ENCODE measurements at regions not wholly inside any gene's neighbourhood (a gene's known extent, or its start where the extent isn't known, plus 50 kb on each side); places are given as distances from the start of the nearest gene placed in this dataset.

DNA sequence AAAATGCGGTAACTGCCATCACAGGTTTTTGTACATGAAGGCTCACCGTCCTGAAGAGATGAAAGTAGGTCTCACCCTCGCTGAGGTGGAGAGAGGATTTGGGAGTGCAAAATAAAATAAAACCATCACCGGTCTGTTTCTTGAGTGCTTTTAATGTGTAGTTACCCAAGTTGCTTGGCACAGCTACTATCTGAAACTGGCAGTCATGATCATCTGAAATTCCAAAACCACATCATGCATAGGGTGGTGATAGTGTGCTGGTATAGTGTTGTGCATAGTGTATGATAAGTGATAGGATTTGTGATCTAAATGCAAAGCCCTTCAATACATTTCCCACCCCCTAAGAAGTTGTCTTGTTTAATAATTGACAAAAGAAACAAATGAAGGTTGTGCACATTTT lies 381.3 kb downstream of the DMRT2 start:
- TF ChIP-seq, protein P1, sequence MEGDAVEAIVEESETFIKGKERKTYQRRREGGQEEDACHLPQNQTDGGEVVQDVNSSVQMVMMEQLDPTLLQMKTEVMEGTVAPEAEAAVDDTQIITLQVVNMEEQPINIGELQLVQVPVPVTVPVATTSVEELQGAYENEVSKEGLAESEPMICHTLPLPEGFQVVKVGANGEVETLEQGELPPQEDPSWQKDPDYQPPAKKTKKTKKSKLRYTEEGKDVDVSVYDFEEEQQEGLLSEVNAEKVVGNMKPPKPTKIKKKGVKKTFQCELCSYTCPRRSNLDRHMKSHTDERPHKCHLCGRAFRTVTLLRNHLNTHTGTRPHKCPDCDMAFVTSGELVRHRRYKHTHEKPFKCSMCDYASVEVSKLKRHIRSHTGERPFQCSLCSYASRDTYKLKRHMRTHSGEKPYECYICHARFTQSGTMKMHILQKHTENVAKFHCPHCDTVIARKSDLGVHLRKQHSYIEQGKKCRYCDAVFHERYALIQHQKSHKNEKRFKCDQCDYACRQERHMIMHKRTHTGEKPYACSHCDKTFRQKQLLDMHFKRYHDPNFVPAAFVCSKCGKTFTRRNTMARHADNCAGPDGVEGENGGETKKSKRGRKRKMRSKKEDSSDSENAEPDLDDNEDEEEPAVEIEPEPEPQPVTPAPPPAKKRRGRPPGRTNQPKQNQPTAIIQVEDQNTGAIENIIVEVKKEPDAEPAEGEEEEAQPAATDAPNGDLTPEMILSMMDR (conservative IDR thresholded peaks at IDR 0.05; ENCODE audit: low read length): no peak
- no peak for TF ChIP-seq EZH2phosphoT487 (IDR thresholded peaks at IDR 0.05; ENCODE audit: borderline replicate concordance, low read depth, low read length)

All from OCI-LY7 (cell line).